GM19395 (cell line): ENCODE measurements at regions not wholly inside any gene's neighbourhood (a gene's known extent, or its start where the extent isn't known, plus 50 kb on each side); places are given as distances from the start of the nearest gene placed in this dataset.

ENCODE experiments used
- ATAC-seq: cut with Tn5 transposase; IDR thresholded peaks from one replicate; pipeline ENCODE4 v1.9.1; 2021; ENCODE audit warnings: mild to moderate bottlenecking, moderate library complexity; ENCODE audit not compliant: unreplicated experiment

DNA sequence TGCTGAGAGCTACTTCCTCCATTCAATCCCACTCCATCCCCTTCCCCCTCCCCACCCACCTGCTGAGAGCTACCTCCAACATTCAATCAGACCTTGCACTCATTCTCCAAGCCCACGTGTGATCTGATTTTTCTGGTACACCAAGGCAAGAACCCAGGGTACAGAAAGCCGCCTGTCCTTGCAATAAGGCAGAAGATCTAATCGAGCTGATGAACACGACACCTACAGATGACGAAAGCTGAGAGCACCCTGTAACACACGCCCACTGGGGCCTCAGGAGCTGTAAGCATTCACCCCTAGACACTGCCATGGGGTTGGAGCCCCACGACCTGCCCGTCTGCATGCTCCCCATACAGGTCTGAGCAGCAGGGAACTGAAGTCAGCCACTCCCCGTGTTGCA lies 58.3 kb downstream of the TRIML1 start:
- ATAC-seq = no peak

DNA sequence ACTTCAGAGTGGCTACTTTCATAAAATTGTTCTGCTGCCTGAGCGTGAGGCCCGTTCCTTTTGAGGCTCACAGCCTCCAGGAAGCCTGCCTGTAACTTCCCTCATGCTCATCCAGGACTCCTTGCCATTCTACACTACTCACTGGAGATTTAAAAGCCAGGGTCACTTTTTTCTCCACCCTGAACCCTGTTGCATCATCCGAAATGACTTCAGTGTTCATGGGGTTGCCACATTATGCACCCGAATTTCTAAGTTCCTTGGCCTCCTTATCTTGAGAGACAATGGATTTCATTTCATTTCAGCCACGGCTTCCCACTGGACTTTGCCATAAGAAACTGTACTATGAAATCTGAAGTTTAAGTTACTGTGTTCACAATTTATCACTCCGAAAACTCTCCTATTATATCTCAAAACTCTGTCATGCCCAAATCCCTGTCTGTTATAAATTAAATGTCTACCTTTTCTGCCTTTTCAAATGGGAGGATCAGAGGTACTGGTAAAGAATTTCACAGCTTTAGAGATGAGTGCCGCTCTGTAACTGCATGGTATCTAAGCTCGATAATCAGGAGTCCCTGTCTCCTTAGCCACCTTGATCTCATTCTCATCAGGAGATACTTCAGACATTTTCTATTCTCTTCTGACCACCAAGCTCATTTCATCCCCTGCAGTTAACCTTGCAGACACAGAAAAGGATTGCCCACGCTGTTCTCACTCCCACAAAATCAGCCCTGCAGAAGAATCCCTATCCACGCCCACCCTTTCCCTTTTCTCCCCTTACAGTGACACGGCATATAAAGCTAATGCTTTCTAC lies 59.9 kb downstream of the TRIML1 start:
- no peak for ATAC-seq

DNA sequence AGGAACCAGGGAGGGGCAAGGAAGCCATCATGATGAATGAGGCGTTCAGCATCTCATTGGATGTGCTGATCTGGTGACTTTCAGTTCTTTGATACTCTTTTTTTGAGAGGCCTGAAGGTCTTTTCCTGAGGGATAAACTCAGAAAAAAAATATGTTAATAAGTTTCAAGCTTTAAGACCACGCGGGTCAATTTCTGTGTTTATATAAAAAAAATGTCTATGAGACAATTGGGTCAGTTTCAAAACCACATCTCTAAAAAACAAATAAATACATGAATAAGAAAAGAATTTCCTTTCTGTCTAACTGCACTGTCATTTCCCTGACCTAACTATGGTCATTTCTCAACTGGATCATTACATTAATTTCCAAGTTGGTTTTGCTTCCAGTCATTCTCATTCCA lies 62.6 kb downstream of the TRIML1 start:
- ATAC-seq = no peak

DNA sequence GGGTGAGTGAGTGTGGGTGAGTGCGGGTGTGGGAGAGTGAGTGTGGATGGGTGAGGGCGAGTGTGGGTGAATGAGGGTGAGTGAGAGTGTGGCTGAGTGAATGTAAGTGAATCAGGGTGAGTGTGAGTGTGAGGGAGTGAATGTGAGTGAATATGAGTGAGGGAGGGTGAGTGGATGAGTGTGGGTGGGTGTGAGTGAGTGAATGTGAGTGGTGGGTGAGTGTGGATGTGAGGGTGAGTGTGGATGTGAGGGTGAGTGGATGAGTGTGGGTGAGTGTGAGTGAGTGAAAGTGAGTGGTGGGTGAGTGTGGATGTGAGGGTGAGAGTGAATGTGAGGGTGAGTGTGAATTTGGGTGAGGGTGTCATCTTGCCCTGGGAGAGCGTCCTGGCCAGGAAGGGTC lies 67.5 kb downstream of the TRIML1 start:
- no peak for ATAC-seq

DNA sequence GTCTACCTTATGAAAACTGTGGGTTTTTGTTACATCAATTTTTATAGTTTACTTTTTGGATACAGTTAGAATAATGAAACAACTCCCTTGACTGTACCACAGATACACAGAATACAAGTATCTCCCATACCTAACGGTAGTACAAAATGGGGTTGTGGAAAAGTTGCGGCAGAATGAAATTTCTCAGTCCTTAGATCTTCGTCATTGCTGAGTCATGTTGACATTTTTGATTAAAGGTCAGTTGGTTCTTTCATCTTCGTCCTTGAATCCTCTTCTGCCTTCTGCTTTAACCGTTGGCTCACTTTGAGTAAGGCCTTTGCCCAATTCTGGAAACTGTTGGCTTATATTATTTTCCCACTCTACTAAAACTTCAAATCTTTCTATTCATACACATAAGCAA lies 75.6 kb downstream of the TRIML1 start:
- ATAC-seq = no peak

DNA sequence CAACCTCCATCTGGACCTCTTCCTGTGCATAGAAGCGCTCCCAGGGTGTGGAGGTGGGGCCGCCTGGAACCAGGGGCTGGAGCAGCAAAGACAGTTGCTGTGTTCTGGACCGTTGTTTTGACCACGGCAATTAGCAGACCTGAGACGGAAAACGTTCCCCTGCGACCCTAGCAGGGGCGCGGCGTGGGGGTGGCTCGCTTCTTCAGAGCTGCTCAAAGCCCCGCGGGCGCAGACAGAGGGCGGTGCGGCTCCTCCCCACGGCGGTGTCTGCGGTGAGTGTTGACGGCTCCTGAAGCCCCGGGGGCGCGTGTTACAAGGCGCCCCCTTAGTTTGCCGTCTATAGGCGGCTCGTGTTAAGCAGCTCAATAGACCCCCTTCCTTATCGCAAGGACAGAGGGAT lies 79.2 kb downstream of the TRIML1 start:
- no peak for ATAC-seq

DNA sequence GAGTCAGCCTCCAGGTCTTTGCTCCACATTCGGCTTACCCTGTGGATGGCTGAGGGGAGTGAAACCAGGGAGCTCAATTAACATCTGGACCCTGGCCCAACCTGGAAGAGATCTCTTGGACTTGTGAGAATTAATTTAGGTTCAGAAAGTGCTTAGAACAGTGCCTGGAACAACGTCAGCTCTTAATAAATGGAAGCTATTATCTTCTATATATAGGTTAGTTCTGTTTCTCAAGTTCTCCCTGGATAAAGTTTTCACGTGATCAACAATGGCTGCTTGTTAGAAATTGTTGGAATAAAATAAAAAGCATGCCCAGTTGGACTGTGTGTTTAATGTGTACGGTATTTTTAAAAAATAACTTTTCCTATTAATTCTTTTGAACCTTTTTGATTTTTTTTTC lies 80.8 kb downstream of the TRIML1 start:
- no peak for ATAC-seq

DNA sequence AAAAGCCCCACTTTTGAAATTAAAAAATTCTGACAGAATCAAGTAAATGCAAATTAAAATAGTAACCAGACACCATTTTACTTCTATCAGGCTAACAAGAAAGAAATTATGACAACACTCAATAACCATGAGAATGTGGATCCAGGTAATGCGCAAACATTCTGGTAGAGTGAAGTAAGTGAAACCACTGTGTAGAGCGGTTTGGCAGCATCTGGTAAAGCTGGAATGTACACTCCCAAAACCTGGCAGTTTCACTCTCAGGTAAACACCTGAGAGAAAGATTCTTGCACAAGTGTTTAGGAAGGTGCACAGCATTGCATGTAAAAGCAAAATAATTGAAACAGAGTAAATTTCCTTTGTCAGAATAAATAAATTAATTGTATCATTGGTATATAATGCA lies 81.8 kb downstream of the TRIML1 start:
- ATAC-seq = no peak

DNA sequence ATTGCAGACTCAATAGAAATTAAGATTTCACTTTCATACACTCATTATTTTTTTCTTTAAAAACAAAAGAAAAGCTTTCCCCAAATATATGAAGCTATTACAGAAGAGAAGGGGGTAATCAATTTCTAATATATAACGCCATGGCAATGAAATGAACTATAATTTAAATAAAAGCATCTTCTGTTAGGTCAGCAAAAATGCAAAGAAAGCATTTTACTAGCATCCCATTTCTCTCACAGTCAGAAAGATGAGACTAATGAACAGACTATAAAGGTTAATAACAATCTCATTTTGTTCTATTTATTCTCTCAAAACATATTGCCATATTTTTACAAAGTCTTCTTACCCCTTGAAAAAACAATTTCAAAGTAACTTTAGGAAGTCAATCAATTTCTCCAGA lies 89.0 kb downstream of the TRIML1 start:
- ATAC-seq = no peak

DNA sequence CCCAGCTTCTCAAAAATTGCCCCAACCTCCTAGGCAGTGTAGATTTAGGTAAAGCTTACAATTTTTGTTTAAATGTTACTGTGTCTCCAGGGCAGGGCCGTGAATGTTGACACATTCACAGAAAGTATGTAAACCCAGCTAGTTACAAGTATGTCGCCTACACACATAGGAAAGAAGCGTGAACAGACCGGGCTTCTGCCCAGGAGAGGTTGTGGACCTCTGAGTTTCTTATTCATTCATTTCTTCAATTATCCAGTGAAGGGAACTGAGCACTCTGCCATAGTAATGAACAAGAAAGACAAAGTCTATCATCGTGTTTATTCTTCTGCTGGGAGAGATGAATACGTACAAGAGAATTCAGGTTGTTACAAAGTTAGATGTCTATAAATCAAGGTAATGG lies 93.2 kb downstream of the TRIML1 start:
- ATAC-seq = no peak

DNA sequence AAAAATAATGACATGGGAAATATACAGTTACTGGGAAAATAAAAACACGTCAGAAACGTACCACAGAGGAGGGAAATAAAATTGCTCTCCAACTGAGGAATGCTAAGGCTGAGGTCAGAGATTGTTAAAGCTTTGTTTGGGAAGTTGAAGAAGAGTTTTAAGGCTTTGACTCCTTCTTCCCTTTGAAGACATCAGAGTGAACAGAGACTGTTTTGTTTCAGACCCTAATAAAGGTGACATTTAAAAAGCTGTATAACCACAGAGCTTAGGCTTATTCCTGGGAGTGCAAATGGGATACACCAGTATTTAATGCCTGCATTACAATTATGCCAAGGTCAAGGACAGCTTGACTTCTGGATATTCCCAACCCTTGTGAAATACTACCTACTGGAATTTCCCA lies 102.8 kb downstream of the TRIML1 start:
- no peak for ATAC-seq

DNA sequence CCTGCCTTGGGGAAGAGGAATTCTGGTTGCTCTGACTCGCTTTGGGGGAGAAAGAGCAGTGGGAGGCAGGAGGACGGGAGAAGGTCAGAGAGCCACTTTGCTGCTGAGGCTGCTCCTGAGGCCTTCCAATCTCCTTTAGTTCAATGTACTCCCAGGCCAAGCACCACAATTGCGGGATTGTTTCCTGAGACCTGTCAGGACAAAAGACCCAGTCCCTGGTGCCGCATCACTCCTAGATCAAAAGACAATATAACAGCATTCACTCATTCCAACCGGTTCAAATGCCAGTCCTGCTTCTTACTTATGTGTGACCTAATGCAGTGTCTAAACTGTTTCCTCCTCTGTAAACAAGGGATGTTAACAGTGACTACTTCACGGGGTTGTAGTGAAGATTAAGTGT lies 106.4 kb downstream of the TRIML1 start:
- ATAC-seq = no peak

DNA sequence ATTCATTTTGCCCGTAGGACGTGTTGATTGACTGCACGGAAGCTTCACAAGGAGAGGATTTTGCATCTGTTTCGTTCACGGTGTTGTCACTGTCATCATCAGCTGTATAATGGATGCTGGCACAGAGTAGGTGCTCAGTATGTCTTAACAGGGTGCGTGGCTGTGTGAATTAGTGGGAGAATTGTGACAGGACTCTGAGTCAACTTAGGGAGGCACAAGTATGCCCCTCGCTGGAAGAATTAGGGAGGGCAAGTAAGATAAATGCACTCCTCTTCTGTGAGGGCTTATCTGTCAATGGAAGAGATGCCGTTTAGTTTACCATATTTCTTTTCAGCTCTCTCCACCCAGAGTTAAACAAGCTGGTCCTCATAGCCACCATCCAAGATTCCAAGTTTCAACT lies 107.2 kb downstream of the TRIML1 start:
- no peak for ATAC-seq

DNA sequence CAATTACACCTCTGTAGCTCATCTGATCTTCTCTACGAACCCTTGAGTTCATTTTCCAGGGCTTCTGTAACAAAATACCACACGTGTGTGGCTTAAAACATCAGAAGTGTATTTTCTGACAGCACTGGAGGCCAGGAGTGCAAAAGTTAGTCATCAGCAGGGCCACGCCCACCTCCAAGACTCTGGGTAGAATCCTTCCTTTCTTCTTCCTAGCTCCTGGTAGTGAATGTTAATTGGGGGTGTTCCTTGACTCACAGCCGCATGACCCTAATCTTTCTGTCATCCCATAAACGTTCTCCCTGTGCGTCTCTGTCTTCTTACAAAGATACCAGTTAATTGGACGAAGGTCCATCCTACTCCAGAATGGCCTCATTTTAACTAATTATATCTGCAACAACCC lies 115.0 kb downstream of the TRIML1 start:
- no peak for ATAC-seq

DNA sequence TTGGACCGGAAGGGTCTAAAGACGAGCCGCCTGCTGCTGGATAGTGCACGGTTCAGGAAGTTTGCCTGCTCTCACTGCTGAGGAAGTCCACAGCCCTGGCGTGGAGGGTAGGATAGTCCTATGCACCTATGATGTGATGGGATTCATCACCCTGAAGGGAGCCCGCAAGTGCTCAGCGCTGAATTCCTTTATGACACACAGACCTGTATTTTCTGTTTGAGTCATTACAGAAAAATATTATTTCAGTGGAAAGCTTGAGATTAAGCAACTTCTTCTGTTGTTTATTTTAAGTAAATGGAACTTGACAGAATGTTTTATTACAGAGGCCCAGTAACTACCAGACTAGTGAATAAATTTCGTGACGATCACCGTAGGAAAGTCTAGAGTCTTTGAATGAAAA lies 123.2 kb downstream of the TRIML1 start:
- ATAC-seq = no peak

DNA sequence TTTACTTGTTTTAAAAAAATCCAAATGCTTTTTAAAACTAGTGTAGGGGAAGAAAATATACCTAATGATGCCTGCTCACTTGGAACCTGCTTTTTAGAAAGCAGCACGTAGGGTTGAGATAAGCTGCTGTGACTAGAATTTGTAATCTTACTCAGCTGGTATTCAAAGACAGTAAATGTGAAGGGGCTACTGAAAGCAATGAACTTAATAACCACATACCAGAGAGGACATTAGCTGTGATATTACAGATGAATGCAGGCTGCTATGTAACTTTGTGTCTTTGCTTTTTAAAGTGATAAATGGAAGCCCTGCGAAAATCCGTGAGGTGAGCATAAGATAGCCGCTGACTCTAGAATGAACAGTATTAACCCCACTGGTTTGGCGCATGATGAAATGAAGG lies 124.1 kb downstream of the TRIML1 start:
- no peak for ATAC-seq

DNA sequence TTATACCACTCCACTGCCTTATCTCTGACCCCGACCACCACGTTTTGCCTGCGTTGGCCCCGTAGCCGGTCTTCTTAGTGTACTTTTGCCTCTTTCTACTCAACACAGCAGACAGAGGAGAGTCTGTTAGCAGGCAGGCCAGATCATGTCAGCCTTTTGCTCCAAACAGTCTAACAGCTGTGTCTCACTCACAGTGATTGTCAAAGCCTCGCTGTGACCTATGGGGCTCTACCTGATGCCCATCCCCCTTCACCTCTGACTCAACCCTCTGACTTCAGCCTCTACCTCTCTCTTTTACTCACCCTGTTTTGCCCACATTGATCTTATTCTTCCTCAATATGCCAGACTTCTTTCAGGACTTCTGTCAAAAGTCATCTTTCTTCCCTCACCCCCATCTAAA lies 127.1 kb downstream of the TRIML1 start:
- ATAC-seq = no peak

DNA sequence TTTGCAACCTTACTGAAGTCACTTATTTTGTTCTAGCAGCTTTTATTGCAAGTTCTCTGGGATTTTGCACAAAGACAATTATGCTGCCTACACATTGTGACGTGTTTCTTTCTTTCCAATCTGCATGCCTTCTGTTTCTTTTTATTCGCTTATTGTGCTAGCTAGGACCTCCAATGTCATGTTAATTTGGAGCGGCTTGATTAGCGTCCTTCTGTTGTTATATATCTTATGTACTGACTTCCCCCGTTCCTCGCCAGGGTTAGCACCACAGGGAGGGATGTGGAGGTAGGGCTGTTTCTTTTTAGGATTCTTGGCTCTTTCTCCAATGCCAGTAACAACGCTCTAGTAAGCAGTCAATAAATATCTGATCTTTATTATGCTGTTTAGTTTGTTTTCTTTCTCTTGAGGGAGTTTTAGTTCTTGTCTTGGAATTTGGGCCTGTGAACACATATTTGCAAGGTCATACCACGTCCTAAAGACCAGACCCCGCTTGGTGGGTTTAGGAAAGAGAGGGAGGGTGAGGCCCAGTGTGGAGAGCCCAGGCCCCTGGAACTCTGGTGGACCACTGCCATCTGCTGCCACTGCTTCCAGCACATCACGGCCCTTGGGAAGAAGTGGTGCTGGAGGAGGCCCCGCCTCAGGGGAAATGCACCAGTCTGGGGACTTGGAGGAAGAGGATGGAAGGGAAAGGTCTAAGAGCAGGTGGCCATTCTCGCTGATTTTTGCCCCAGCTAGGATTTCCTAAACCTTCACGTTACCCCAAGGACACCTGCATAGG lies 129.1 kb downstream of the TRIML1 start:
- ATAC-seq = no peak

DNA sequence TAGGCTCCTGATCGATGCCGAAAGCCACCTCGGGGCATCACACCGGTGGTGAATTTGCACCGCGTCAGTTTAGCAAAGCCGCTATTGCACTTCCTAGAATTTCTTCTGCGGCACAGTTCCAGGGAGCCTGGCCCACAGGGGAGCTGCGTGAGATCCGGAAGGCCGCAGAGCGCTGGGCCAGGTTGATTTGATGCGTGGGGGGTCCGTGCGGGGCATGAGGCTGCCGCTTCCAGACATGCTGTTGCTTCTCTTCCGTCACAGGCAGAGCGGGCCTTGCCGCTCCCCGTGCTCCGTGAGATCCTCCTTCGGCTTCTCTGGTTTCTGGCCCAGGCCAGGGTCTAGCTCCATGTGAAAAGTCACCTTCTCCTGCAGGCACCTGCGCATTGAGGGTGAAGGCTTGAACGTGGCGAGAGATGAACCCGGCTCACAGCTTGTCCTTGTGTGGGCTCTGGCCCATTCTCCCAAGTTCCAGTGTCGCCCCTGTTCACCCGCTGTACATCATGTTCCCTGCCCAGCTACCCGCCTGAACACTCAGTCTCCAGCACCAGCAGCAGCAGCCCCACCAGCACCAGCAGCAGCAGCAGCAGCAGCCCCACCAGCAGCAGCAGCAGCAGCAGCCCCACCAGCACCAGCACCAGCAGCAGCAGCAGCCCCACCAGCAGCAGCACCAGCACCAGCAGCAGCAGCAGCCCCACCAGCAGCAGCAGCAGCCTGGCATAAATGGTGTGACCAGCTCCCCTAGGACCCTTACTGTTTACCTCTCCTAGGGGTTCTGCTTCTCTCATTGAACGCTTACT lies 131.2 kb downstream of the TRIML1 start:
- no peak for ATAC-seq

DNA sequence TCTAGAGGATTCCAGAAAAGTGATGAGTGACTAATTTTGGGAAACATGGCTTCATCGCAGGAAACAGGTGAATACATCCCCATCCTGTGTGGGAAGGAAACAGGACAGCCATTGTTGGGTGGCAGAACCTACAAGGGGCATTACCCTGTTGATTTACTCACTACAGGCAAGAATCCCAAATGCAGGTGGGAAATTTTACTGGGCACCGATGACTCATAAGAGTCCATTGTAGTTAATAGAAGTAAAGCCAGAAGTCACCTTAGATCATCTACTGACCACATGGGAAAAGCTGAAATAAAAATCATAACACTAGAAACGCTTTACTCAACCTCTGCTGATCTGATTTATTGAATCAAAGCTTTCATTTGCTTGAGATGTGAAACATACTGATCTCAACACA lies 136.4 kb downstream of the TRIML1 start:
- no peak for ATAC-seq

DNA sequence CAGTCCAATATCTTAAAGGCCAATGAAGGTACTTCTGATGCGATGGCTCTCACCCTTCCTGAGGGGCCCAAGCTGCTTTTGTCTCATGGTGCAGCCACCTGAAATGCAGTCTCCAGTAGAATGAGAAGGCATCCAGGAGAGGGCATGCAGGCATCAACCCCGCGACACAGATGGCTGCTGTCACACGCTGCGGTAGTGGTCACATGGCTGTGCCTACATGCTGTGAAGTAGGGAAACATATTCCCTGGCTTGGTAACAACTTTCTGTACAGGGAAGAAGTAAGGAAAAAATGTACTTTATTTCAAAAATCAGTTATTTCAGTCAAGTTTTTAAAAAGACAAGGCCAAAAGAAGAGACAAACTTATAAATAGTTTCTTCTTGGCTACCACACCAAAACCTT lies 139.9 kb downstream of the TRIML1 start:
- ATAC-seq = no peak
